HPDE6-E6E7 (cell line): ENCODE measurements at regions not wholly inside any gene's neighbourhood (a gene's known extent, or its start where the extent isn't known, plus 50 kb on each side); places are given as distances from the start of the nearest gene placed in this dataset.

ENCODE experiments used
- DNase-seq: peaks from one replicate; pipeline ENCODE4 v3.0.0; 2011; ENCODE audit warnings: missing footprints; ENCODE audit errors: extremely low spot score

DNA sequence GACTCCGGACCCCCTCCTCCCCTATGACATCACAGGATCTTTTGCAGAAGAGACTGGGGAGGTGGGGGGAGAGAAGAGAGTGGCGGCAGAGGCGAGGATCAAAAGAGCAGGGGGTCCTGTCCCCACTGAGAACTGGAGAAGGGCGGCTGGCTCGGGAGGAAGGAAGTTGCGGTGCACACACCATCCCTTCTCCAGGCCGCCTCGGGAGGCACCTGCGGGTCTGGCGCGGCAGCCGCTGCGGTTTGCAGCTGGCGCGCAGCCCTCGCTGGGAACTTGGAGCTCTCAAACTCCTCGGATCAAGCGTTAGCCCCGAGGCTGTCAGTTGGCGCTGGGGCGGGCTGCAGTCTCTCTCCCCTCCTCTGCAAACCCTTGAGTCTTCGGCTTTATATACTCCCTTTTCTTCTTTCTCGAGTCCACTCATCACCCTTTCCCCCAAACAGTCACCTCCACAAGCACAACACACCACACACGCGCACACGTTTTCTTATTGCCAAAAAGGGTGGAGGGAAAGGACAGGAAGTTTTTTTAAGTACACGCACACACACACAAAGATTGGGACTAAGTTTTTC is 180.7 kb downstream of the TBXT start:
- DNase-seq, result no peak

DNA sequence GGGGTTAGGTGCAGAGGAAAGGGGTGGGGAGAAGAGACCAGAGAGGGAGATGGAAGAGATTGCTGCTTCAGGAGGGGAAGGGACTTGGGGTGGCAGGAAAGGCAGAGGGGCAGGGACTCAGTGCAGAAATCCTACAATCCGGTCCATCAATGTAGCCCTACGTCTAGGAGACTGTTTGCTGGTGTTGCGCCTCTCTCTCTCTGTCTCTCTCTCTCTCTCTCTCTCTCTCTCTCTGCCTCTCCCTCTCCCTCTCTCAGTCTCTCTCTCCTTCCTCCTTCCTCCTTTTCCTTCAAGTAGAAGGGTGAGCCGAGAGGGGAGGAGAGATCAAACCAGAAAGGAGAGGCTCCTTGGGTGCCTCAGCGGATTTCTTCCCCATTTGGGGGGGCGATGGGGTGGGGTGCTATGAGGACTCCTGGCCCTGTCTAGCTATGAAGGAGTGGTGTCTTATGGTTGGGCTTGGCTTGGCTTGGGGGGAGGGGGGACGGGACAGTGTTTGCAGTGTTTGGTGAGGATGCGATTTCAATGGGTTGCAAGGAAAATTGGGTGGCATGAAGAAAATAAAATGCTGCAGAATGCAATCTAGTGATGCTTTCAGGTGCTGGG is 181.2 kb downstream of the TBXT start:
- no peak for DNase-seq

- DNase-seq, result no peak
Measured at GRCh38 chr6:165985806-165986299, 181.8 kb downstream of the TBXT start.

GRCh38 chr6:165985281-165985805 is 182.3 kb downstream of the TBXT start:
- DNase-seq, result no peak

- DNase-seq, result no peak
Measured at GRCh38 chr6:165984729-165985275, 182.8 kb downstream of the TBXT start.

DNA sequence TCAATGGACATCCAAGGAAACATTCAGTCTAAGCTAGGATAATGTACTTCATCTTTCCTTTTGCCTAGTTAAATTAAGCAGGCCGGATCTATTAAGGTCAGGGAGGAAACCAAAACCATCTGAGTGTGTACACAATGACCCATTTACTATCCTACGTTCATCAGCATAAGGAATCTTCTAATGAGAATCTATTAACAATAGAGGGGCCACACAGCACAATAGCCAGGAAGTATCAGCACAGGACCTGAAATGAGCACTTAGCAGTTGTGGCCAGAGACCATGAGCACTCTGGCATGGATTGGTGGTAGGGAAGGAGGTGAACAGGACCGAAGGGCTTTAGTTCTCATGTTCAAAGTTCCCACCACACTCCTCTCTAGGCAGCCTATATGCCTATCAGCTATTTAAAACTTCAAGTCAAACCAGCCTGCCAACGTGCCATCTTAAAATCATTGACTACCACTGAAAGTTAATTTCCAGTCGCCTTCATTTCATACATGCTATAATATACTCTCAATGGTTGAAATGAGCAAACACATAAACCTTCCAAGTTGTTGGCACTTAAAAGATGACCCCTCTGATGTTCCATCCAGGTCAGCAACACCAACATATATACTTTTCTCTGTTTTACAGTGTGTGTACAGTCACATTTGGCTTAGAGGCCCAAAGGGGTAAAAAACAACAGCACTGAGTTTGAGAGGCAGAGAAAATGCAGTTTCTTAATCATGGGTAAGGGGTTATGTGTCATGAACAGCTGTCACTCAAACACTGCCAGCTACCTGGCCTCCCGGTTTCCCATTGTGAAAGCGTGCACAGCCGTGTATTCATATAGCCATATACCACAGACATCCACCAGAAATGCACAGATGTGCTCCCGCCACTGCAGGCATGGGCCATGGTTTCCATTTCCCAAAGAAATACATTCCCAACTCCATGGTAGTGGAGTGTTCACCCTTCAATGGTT is 184.3 kb downstream of the TBXT start:
- no peak for DNase-seq

GRCh38 chr6:165978476-165978875 is 189.2 kb downstream of the TBXT start:
- no peak for DNase-seq

GRCh38 chr6:165976684-165977083 is 191.0 kb downstream of the TBXT start:
- no peak for DNase-seq

DNA sequence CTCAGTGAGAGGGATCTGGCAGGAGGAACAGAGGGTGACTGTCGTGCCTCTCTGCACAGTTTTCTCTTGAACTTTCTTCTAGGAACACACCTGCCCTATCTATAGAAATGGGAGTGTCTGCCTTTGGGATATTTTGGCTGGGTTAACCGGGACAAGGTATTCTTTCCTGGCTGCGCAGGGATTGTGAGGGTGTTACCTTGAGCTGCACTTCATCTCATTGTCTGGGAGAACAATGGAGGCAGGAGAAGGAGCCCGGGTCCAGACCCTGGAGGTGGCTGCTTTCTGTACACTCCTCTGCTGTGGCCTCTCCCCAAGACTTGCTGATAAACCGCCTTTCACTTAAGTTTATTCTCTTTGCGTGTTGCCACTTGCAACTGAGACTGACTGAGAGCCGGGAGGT is 192.8 kb downstream of the TBXT start:
- DNase-seq, result no peak

DNA sequence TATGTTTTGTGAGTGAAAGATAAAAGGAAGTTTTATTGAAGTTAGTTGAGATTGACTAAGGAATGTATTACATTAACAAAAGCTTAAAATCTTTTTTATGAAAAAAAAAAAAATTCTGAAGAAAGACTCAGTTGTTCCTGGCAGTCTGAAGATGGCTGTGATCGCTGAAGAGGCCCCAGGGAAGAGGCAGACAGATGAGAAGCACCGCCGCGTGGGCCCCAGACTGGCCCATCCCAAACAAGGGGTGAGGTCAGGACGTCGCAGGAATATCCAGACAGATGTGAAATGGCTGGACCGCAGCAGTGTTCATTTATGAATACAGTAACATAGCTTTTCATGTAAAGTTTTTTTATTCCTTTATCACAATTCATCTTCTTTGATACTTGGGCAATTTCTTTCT is 194.2 kb downstream of the TBXT start:
- no peak for DNase-seq

- no peak for DNase-seq
Measured at GRCh38 chr6:165972139-165972802, 195.4 kb downstream of the TBXT start.

DNA sequence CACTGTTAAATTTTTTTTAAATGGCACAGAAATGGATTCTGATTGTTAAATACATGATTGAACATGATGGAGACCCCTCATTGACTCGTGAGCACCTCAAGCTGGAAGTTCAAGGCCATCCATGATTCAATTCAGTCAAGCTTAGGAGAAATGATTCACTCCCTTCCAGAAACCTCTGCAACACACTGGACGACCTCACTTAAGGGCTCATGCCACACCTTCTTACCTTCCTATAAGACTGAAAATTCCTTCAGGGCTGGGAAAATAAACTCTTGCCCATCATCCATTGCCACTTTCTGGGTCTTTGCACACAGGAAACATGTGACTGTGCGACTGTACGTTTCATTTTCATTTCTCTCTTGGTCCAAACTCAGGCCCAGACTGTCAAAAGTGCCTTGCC is 196.4 kb downstream of the TBXT start:
- no peak for DNase-seq

- no peak for DNase-seq
Measured at GRCh38 chr6:165970001-165970400, 197.7 kb downstream of the TBXT start.

- DNase-seq, result no peak
Measured at GRCh38 chr6:165969184-165969583, 198.5 kb downstream of the TBXT start.

DNA sequence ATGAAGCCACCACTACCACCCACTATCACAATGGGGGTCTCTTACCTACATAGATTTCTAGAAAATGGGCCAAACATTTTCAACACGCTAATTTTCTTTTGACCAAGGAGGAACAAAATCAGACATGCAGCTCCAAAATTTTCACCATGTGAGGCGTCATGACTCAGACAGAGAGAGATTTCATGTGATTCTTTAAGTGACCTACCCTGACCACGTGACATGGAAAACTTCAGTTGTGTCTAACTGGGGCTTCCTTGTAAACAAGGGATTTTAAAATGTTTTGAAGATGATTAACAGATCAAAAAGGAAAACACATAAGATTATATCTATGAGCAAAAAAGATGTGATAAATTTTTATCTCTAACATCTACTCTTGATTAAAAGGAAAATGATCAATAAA is 199.2 kb downstream of the TBXT start:
- DNase-seq, result no peak

DNA sequence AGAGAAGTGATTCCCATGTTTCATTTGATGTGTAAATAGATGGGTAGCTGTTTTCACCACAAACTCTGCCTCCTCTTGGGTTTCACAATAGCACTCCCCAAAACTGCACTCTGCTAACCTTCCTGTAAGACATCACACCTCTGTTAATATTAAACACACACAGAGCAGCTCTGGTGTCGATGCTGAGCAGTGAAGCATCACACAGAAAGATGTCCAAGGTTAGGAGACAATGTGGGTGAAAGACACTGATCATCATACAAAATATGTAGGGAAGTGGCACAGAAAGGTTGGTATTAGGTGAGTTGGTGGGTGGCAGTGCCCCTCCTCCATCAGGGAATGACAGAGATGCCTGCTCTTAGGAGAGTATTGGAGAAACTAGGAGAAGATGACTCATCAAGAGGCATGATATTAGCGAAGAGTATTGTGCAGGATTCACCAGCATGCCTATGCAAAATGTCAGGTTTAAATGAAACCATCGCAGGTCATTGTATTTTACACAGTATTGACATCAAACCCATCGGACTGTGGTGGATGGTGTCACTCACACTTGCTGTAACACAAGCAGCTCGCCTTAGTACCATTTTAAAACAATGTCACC is 199.7 kb downstream of the TBXT start:
- DNase-seq, result no peak

DNA sequence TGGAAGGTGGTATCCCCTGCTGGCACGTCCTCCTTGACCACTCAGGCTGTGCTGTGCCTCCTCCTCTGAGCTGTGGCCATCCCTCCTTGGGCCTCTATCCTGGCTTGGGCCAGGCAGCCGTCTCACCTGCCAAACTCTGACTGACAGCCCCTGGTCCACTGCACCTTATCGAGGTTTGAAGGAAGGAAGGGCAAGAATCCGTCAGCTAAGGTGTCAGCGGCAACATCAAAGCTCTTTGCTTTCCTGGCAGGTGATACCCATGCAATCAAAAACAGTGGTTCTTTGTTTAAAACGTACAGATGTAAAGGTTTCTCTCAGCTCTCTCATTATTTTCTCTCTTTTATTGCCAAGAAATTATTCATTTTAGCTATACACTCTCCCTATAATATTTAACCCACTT is 203.9 kb downstream of the TBXT start:
- no peak for DNase-seq

GRCh38 chr6:165962366-165962765 is 205.3 kb downstream of the TBXT start:
- DNase-seq, result no peak

- no peak for DNase-seq
Measured at GRCh38 chr6:165961233-165961632, 206.4 kb downstream of the TBXT start.

- DNase-seq, result no peak
Measured at GRCh38 chr6:165960695-165961094, 207.0 kb downstream of the TBXT start.

- no peak for DNase-seq
Measured at GRCh38 chr6:165959627-165960026, 208.0 kb downstream of the TBXT start.
